HT1080 (cell line): ENCODE measurements at regions not wholly inside any gene's neighbourhood (a gene's known extent, or its start where the extent isn't known, plus 50 kb on each side); places are given as distances from the start of the nearest gene placed in this dataset.

Experiments used
- DNase-seq: peaks from one replicate; pipeline ENCODE4 v3.0.0-alpha.2; 2015; ENCODE audit warnings: low read depth

DNA sequence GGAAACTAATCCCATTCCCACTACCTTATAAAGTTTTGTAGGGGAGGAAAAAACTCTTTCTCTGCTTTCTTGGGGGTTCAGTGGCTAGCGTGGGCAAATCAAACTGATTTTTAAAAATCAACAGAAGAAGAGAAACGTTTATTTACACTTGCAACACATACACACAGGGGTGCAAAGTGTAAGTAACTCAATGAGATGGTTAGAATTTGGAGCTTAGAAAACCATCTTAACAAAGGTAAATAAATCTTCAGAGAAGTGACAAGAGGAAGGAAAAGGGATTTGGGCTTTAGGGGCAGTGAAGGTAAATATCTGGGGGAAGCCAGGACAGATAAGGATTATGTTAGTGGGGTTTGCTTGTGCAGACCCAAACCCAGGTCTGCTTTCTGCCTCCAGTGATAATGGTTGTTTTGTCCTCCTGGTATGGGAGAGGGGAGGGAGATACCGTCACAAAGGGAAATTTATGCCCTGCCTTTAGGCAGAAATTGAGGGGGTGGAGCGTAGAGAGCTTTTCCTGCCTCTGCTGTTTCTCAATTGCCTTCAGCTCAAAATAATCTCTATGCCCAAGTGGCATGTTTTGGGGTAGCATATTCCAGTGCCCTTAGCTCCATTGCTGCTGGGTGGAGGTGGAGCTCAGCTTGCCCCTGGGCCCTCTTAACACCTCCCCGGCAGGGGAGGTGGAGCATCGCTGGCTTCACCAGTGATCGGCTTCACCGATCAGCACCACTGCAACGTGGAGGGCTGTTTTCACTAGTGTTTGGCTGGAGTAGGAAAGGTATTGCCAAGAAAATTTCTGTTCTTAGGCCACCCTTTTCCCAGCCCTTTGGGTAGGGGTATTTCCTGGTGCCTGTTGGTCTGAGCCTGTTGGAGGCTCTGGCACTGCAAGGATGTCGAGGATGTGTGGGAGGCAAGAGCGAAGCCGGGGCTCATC lies 92.2 kb downstream of the TEX51 start:
- no peak for DNase-seq

DNA sequence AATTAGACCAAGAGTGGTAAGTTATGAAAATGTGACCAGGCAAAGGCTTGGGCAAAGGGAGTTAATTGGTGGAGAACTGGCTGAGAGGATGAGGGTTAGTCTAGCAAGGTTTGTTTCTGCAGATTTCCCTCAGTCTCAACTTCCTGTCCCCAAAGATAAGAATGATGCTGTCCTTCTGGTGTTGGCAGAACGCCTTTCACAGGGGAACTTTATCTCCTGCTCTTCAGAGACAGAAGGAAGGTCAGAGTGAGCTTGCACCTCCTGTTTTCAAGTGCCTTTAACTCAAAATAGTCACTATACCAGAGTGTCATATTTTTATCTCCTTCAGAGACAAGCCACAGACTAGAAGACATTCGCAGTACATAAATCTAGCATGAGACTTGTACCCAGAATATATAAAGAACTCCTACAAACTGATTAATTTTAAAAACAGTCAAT lies 95.7 kb downstream of the TEX51 start:
- DNase-seq = no peak

DNA sequence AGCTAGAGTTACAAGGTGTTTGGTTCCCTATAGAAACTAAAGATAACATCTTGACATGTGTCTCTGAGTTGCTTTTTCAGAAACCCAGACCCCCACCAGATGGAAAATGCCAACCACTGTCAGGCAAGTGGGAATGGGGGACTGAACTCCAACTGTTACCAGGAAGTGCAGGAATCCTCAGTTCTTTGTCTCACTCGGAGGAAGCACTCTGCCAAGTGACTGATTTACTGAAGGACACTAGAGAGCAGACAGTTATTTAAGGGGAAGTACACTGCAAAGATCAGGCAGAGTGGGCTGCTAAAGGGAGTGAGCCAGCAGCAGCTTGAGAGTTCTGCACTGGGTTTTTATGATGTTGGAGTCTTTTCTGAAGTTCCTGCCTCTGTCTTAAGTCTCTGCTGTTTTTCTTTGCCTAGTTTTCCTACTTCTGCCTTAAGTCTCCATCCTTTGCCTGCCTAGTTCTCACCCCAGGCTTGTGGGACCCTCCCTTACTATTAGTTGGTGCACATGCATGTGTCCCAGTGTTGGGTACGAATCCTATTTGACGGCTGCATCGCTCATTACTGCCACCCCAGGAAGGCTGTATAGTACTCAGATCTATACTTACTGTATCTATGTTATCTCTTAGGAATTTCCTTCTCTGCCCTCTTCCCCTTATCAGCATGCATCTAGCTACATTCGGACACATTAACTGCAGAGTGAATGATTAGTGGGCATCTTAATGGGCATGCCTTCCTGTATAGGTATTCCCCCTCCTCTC lies 97.1 kb downstream of the TEX51 start:
- DNase-seq = no peak

DNA sequence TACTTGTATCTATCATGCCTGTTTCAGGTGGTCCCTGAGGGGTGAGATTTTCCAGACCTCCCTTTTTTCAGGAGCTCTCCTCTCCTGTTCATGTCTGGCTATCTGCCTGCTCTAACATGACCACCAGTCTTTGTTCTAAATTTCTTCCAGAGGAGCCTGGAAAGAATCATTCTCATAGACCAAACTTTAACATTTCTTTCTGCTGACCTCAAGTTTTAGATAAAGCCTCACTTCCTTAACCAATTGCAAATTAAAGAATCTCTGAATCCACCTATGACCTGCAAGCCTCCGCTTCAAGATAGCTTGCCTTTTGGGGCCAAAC lies 97.6 kb downstream of the TEX51 start:
- DNase-seq = no peak
